ENCODE measurements at regions not wholly inside any gene's neighbourhood (a gene's known extent, or its start where the extent isn't known, plus 50 kb on each side); places are given as distances from the start of the nearest gene placed in this dataset.

- Histone ChIP-seq H2AFZ (ENCODE audit: low read depth) (no peak overlapping the region), H3K4me3 (ENCODE audit: low read depth in 2 of 2, low read length in 1 of 2) (no peak overlapping the region), H3K9me2 (no peaks in the 10 kb centered on the region), H3K27me3 (ENCODE audit: insufficient read depth) (no peaks in the 10 kb centered on the region), H3F3A (replicated peaks; ENCODE audit: insufficient read depth) (no peaks in the 10 kb centered on the region), H3K4me2 (no peak overlapping the region), H3K9ac (no peak overlapping the region), H3K4me1 (ENCODE audit: control insufficient read depth in 1 of 2, insufficient read depth in 2 of 2, low read depth in 1 of 2, low read length in 1 of 2) (no peaks in the 10 kb centered on the region), H3K27ac (ENCODE audit: low read depth in 2 of 2, low read length in 1 of 2) (no peak overlapping the region), H3K79me2 (ENCODE audit: insufficient read depth) (no peaks in the 10 kb centered on the region), H3K36me3 (replicated peaks in 1 of 2; ENCODE audit: control insufficient read depth in 1 of 2, insufficient read depth in 2 of 2, low read length in 1 of 2) (no peaks in the 10 kb centered on the region), H3K9me3 (no peaks in the 10 kb centered on the region), H4K20me1 (ENCODE audit: insufficient read depth) (no peaks in the 10 kb centered on the region)
- TF ChIP-seq FOXM1 (IDR thresholded peaks at IDR 0.05; ENCODE audit: low read depth) (no peak), RCOR1 (IDR thresholded peaks at IDR 0.05; ENCODE audit: low read length) (no peak), FOSL2 (IDR thresholded peaks at IDR 0.05; ENCODE audit: borderline replicate concordance, low read depth) (no peak)
- WGBS (ENCODE audit: low lambda C conversion rate), result 22% methylated on average over 4 of the region's 4 CpGs
- DNase-seq, result no peak
- ChIA-PET POLR2A (no interaction called here), CTCF (interaction anchor here (1.0 kb wide), 1 partner anchor 10 kb away, joined by 3 read pairs; no protein-coding TSS in a partner anchor)
These were observed 77.3 kb upstream of the ADRA1D start for GRCh38 chr20:4326195-4327065.

GRCh38 chr20:4325548-4326187, 76.6 kb upstream of the ADRA1D start:
- H3K9me2 ChIP-seq, result no peaks in the 10 kb centered on the region
- no peaks in the 10 kb centered on the region for H3K79me2 ChIP-seq (ENCODE audit: insufficient read depth)
- no peak for DNase-seq
- TF ChIP-seq SMC3 (IDR thresholded peaks at IDR 0.05; ENCODE audit: low read depth, low read length) (no peak), RXRA (IDR thresholded peaks at IDR 0.05; ENCODE audit: borderline replicate concordance, low read depth) (no peak), FOSL2 (IDR thresholded peaks at IDR 0.05; ENCODE audit: borderline replicate concordance, low read depth) (no peak), EP300 (IDR thresholded peaks at IDR 0.05; ENCODE audit: borderline replicate concordance in 1 of 2, low read depth in 1 of 2, low read length in 1 of 2) (no peak), USF2 (IDR thresholded peaks at IDR 0.05; ENCODE audit: borderline replicate concordance, low read depth, low read length) (no peak), GABPA (IDR thresholded peaks at IDR 0.05; ENCODE audit: low read depth) (no peak), MXI1 (IDR thresholded peaks at IDR 0.05; ENCODE audit: low read depth, low read length) (no peak), IRF3 (IDR thresholded peaks at IDR 0.05; ENCODE audit: low read depth, low read length) (no peak), YY1 (IDR thresholded peaks at IDR 0.05; ENCODE audit: low read depth) (no peak), ZBTB33 (IDR thresholded peaks at IDR 0.05; ENCODE audit: borderline replicate concordance, low read depth) (no peak), EZH2phosphoT487 (IDR thresholded peaks at IDR 0.05; ENCODE audit: borderline replicate concordance, low read depth) (no peak), JUND (IDR thresholded peaks at IDR 0.05) (no peak), ELF1 (IDR thresholded peaks at IDR 0.05) (no peak)
- H3F3A ChIP-seq (replicated peaks; ENCODE audit: insufficient read depth), result no peaks in the 10 kb centered on the region
- POLR2A ChIA-PET, result no interaction called here
- no peaks in the 10 kb centered on the region for H3K4me1 ChIP-seq (ENCODE audit: control insufficient read depth in 1 of 2, insufficient read depth in 2 of 2, low read depth in 1 of 2, low read length in 1 of 2)
- H3K27ac ChIP-seq (ENCODE audit: low read depth in 2 of 2, low read length in 1 of 2), result no peak overlapping the region
- no peak overlapping the region for H3K4me2 ChIP-seq
- 29% methylated on average over 8 of the region's 8 CpGs for WGBS (ENCODE audit: low lambda C conversion rate)
- CTCF ChIA-PET, result interaction anchor here (1.0 kb wide), 1 partner anchor 11 kb away, joined by 3 read pairs; no protein-coding TSS in a partner anchor
- no peaks in the 10 kb centered on the region for H3K9me3 ChIP-seq
- H3K4me3 ChIP-seq (ENCODE audit: low read depth in 2 of 2, low read length in 1 of 2), result no peak overlapping the region
- H2AFZ ChIP-seq (ENCODE audit: low read depth), result no peak overlapping the region
- H3K27me3 ChIP-seq (ENCODE audit: insufficient read depth), result no peaks in the 10 kb centered on the region
- no peaks in the 10 kb centered on the region for H4K20me1 ChIP-seq (ENCODE audit: insufficient read depth)
- H3K9ac ChIP-seq, result no peak overlapping the region
- no peaks in the 10 kb centered on the region for H3K36me3 ChIP-seq (replicated peaks in 1 of 2; ENCODE audit: control insufficient read depth in 1 of 2, insufficient read depth in 2 of 2, low read length in 1 of 2)

All from SK-N-SH (cell line).